A172 (cell line): ENCODE measurements at regions not wholly inside any gene's neighbourhood (a gene's known extent, or its start where the extent isn't known, plus 50 kb on each side); places are given as distances from the start of the nearest gene placed in this dataset.
"Not testable (repeated sequence)": the region's sequence is repeated elsewhere in the genome, so short reads cannot be mapped to it uniquely, and the experiment has no call there.

ENCODE experiments used
- DNase-seq: peaks from one replicate; pipeline ENCODE4 v3.0.0-alpha.2; 2015; ENCODE audit warnings: low spot score

- DNase-seq, result no peak
These were observed 92.3 kb upstream of the ZNF438 start for GRCh38 chr10:31123946-31124345.

GRCh38 chr10:31124852-31125251 lies 93.2 kb upstream of the ZNF438 start:
- no peak for DNase-seq

- no peak for DNase-seq
These were observed 94.1 kb upstream of the ZNF438 start for GRCh38 chr10:31125789-31126188.

GRCh38 chr10:31126593-31126992 lies 94.9 kb upstream of the ZNF438 start:
- DNase-seq, result no peak

GRCh38 chr10:31128536-31128935 lies 96.9 kb upstream of the ZNF438 start:
- DNase-seq, result no peak

GRCh38 chr10:31129271-31129670 lies 97.6 kb upstream of the ZNF438 start:
- DNase-seq, result peak; percentile 68

GRCh38 chr10:31129880-31130405 lies 98.3 kb upstream of the ZNF438 start:
- DNase-seq, result no peak

- DNase-seq, result no peak
These were observed 98.7 kb upstream of the ZNF438 start for GRCh38 chr10:31130406-31130805.

GRCh38 chr10:31131251-31131650 lies 99.6 kb upstream of the ZNF438 start:
- no peak for DNase-seq

GRCh38 chr10:31132681-31133244 lies 101.1 kb upstream of the ZNF438 start:
- no peak for DNase-seq

GRCh38 chr10:31133251-31133791 lies 101.7 kb upstream of the ZNF438 start:
- DNase-seq, result no peak

GRCh38 chr10:31133792-31134310 lies 102.2 kb upstream of the ZNF438 start:
- no peak for DNase-seq

- DNase-seq, result peak; percentile 88
These were observed 102.8 kb upstream of the ZNF438 start for GRCh38 chr10:31134311-31134952.

- no peak for DNase-seq
These were observed 103.5 kb upstream of the ZNF438 start for GRCh38 chr10:31135171-31135570.

- DNase-seq, result not testable (repeated sequence)
These were observed 104.1 kb upstream of the ZNF438 start for GRCh38 chr10:31135791-31136190.

- DNase-seq, result no peak
These were observed 104.7 kb upstream of the ZNF438 start for GRCh38 chr10:31136386-31136785.

- DNase-seq, result no peak
These were observed 105.5 kb upstream of the ZNF438 start for GRCh38 chr10:31136930-31137885.

- no peak for DNase-seq
These were observed 106.4 kb upstream of the ZNF438 start for GRCh38 chr10:31138026-31138553.

GRCh38 chr10:31139497-31139896 lies 107.8 kb upstream of the ZNF438 start:
- no peak for DNase-seq

- no peak for DNase-seq
These were observed 109.1 kb upstream of the ZNF438 start for GRCh38 chr10:31140716-31141115.

- peak; percentile 93 for DNase-seq
These were observed 110.4 kb upstream of the ZNF438 start for GRCh38 chr10:31142026-31142425.
